ENCODE measurements at regions not wholly inside any gene's neighbourhood (a gene's known extent, or its start where the extent isn't known, plus 50 kb on each side); places are given as distances from the start of the nearest gene placed in this dataset.

- TF ChIP-seq, protein P1, sequence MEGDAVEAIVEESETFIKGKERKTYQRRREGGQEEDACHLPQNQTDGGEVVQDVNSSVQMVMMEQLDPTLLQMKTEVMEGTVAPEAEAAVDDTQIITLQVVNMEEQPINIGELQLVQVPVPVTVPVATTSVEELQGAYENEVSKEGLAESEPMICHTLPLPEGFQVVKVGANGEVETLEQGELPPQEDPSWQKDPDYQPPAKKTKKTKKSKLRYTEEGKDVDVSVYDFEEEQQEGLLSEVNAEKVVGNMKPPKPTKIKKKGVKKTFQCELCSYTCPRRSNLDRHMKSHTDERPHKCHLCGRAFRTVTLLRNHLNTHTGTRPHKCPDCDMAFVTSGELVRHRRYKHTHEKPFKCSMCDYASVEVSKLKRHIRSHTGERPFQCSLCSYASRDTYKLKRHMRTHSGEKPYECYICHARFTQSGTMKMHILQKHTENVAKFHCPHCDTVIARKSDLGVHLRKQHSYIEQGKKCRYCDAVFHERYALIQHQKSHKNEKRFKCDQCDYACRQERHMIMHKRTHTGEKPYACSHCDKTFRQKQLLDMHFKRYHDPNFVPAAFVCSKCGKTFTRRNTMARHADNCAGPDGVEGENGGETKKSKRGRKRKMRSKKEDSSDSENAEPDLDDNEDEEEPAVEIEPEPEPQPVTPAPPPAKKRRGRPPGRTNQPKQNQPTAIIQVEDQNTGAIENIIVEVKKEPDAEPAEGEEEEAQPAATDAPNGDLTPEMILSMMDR (IDR thresholded peaks at IDR 0.05; ENCODE audit: low read length): no peak
- TF ChIP-seq EZH2 (IDR thresholded peaks at IDR 0.05; ENCODE audit: borderline replicate concordance, low read length): no peak
Observed at GRCh38 chr12:116661341-116661740, 76.5 kb downstream of the SPRING1 start.
